ENCODE measurements at regions not wholly inside any gene's neighbourhood (a gene's known extent, or its start where the extent isn't known, plus 50 kb on each side); places are given as distances from the start of the nearest gene placed in this dataset.

GRCh38 chr2:240319221-240319854, 116.1 kb upstream of the GPC1 start:
- no peaks in the 10 kb centered on the region for H3K36me3 ChIP-seq (ENCODE audit: control insufficient read depth in 3 of 3, insufficient read depth in 3 of 3, low read length in 3 of 3)
- no peak overlapping the region for H3K9ac ChIP-seq (ENCODE audit: low read depth in 1 of 3, low read length in 3 of 3)
- H3K27ac ChIP-seq (ENCODE audit: low read depth, low read length): no peak overlapping the region

DNA sequence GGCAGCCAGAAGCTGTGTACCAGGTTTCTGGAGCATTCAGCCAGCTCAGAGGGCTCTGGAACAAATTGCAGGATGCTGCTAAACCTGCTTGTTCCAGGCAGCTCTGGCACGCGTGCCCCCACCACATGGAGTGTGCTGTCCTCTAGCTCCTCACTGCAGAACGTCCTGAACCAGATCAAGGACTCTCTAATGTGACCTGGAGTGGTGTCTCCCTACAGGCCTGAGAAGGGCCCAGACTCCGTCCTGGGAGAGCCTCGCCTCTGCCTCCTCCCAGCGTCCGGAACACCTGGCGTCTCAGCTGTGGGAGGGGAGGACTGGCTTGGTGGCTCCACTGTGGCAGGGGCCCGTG, 115.6 kb upstream of the GPC1 start:
- Histone ChIP-seq H3K36me3 (ENCODE audit: control insufficient read depth in 3 of 3, insufficient read depth in 3 of 3, low read length in 3 of 3) (no peaks in the 10 kb centered on the region), H3K27me3 (ENCODE audit: control insufficient read depth in 3 of 3, insufficient read depth in 3 of 3, low read length in 3 of 3) (peaks cover 0 to 6% (median 6%) of the 10 kb centered on the region in 3 donors), H3K27ac (ENCODE audit: low read depth, low read length) (no peak overlapping the region), H3K9me3 (ENCODE audit: control insufficient read depth in 3 of 3, low read length in 3 of 3) (no peaks in the 10 kb centered on the region), H3K9ac (ENCODE audit: low read depth in 1 of 3, low read length in 3 of 3) (no peak overlapping the region), H3K4me3 (ENCODE audit: low read length in 3 of 3) (no peak overlapping the region), H3K4me1 (ENCODE audit: control insufficient read depth in 3 of 3, insufficient read depth in 3 of 3, low read length in 3 of 3) (peaks cover 0 to 12% (median 7%) of the 10 kb centered on the region in 3 donors)

More at GRCh38 chr2:240319221-240319854, 116.1 kb upstream of the GPC1 start:
- H3K4me3 ChIP-seq (ENCODE audit: low read length in 3 of 3): no peak overlapping the region
- H3K4me1 ChIP-seq (ENCODE audit: control insufficient read depth in 3 of 3, insufficient read depth in 3 of 3, low read length in 3 of 3): peaks cover 0 to 10% (median 7%) of the 10 kb centered on the region in 3 donors
- H3K9me3 ChIP-seq (ENCODE audit: control insufficient read depth in 3 of 3, low read length in 3 of 3): no peaks in the 10 kb centered on the region
- H3K27me3 ChIP-seq (ENCODE audit: control insufficient read depth in 3 of 3, insufficient read depth in 3 of 3, low read length in 3 of 3): peaks cover 0 to 6% (median under 1%) of the 10 kb centered on the region in 3 donors

GRCh38 chr2:240320204-240320993, 115.1 kb upstream of the GPC1 start:
- Histone ChIP-seq H3K9ac (ENCODE audit: low read depth in 1 of 3, low read length in 3 of 3) (no peak overlapping the region), H3K27ac (ENCODE audit: low read depth, low read length) (no peak overlapping the region), H3K27me3 (ENCODE audit: control insufficient read depth in 3 of 3, insufficient read depth in 3 of 3, low read length in 3 of 3) (peaks cover 0 to 7% (median 6%) of the 10 kb centered on the region in 3 donors), H3K4me1 (ENCODE audit: control insufficient read depth in 3 of 3, insufficient read depth in 3 of 3, low read length in 3 of 3) (peaks cover 2 to 17% (median 11%) of the 10 kb centered on the region in 3 donors), H3K4me3 (ENCODE audit: low read length in 3 of 3) (no peak overlapping the region), H3K36me3 (ENCODE audit: control insufficient read depth in 3 of 3, insufficient read depth in 3 of 3, low read length in 3 of 3) (no peaks in the 10 kb centered on the region), H3K9me3 (ENCODE audit: control insufficient read depth in 3 of 3, low read length in 3 of 3) (no peaks in the 10 kb centered on the region)

GRCh38 chr2:240322231-240322955, 113.1 kb upstream of the GPC1 start:
- Histone ChIP-seq H3K9me3 (ENCODE audit: control insufficient read depth in 3 of 3, low read length in 3 of 3) (no peaks in the 10 kb centered on the region), H3K36me3 (ENCODE audit: control insufficient read depth in 3 of 3, insufficient read depth in 3 of 3, low read length in 3 of 3) (no peaks in the 10 kb centered on the region), H3K27ac (ENCODE audit: low read depth, low read length) (no peak overlapping the region), H3K9ac (ENCODE audit: low read depth in 1 of 3, low read length in 3 of 3) (peak overlapping the region in 1 of 3 donors; percentile 16), H3K4me3 (ENCODE audit: low read length in 3 of 3) (no peak overlapping the region), H3K4me1 (ENCODE audit: control insufficient read depth in 3 of 3, insufficient read depth in 3 of 3, low read length in 3 of 3) (peaks cover 6 to 23% (median 18%) of the 10 kb centered on the region in 3 donors), H3K27me3 (ENCODE audit: control insufficient read depth in 3 of 3, insufficient read depth in 3 of 3, low read length in 3 of 3) (peaks cover 0 to 9% (median 6%) of the 10 kb centered on the region in 3 donors)

DNA sequence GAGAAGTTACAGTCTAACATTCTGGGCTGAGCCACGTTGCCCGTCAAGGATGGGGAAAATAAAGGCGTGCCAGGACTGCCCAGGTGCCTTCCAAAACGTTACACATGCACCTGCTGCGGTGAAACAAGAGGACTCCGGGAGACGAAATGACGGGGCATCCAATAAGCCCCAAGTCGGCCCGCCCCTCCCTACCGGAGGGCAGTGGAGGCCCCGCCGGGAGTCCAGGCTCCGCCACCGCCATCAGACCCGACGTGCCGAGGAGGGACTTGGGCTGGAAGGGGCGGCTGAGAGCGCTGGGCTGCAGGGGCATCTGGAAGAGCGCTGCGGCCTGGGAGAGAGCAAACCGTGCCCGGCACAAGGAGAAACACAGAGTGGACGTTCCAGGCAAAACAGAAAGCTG, 112.5 kb upstream of the GPC1 start:
- Histone ChIP-seq H3K27ac (ENCODE audit: low read depth, low read length) (no peak overlapping the region), H3K4me3 (ENCODE audit: low read length in 3 of 3) (no peak overlapping the region), H3K27me3 (ENCODE audit: control insufficient read depth in 3 of 3, insufficient read depth in 3 of 3, low read length in 3 of 3) (peaks cover 0 to 9% (median 6%) of the 10 kb centered on the region in 3 donors), H3K9me3 (ENCODE audit: control insufficient read depth in 3 of 3, low read length in 3 of 3) (no peaks in the 10 kb centered on the region), H3K9ac (ENCODE audit: low read depth in 1 of 3, low read length in 3 of 3) (no peak overlapping the region), H3K36me3 (ENCODE audit: control insufficient read depth in 3 of 3, insufficient read depth in 3 of 3, low read length in 3 of 3) (no peaks in the 10 kb centered on the region), H3K4me1 (ENCODE audit: control insufficient read depth in 3 of 3, insufficient read depth in 3 of 3, low read length in 3 of 3) (peaks cover 6 to 23% (median 18%) of the 10 kb centered on the region in 3 donors)

GRCh38 chr2:240323601-240324291, 111.7 kb upstream of the GPC1 start:
- Histone ChIP-seq H3K27ac (ENCODE audit: low read depth, low read length) (no peak overlapping the region), H3K27me3 (ENCODE audit: control insufficient read depth in 3 of 3, insufficient read depth in 3 of 3, low read length in 3 of 3) (peaks cover 0 to 9% (median 6%) of the 10 kb centered on the region in 3 donors), H3K9me3 (ENCODE audit: control insufficient read depth in 3 of 3, low read length in 3 of 3) (no peaks in the 10 kb centered on the region), H3K4me3 (ENCODE audit: low read length in 3 of 3) (no peak overlapping the region), H3K4me1 (ENCODE audit: control insufficient read depth in 3 of 3, insufficient read depth in 3 of 3, low read length in 3 of 3) (peaks cover 6 to 23% (median 18%) of the 10 kb centered on the region in 3 donors), H3K36me3 (ENCODE audit: control insufficient read depth in 3 of 3, insufficient read depth in 3 of 3, low read length in 3 of 3) (no peaks in the 10 kb centered on the region), H3K9ac (ENCODE audit: low read depth in 1 of 3, low read length in 3 of 3) (no peak overlapping the region)

DNA sequence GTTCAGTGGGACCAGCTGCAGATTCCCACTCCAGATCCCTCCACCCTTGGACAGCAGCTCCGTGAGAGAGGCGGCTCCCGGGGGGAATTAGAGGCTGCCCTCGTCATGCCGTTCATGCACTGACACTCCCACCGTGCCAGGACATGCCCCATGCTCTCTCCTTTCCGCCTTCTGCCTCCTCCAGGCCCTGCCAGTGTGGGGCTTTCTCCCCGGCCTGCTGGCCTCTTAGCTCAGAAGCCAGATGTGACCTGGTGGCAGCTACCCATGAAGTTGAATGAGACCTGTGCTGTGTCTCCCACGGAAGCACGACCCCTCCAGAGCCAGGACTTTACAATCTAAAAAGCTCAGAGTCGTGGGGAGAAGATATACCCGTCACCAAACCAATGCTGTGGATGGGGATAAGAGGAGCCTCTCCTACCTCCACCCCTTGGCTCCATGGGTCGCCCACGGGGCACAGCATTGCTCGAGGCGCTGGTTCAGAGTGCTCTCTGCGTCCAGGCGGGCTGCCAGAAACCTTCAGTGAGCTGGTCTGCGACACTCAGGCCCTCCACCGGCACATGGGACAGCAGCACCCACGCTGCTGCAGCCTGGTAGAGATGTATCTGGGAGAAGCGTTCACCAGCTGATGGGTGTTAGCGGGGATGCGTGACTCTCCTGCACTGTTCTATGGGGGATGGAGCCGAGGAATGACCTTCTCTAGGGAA, 111.0 kb upstream of the GPC1 start:
- H3K9me3 ChIP-seq (ENCODE audit: control insufficient read depth in 3 of 3, low read length in 3 of 3): no peaks in the 10 kb centered on the region
- H3K4me1 ChIP-seq (ENCODE audit: control insufficient read depth in 3 of 3, insufficient read depth in 3 of 3, low read length in 3 of 3): peaks cover 6 to 23% (median 18%) of the 10 kb centered on the region in 3 donors
- no peak overlapping the region for H3K27ac ChIP-seq (ENCODE audit: low read depth, low read length)
- no peaks in the 10 kb centered on the region for H3K36me3 ChIP-seq (ENCODE audit: control insufficient read depth in 3 of 3, insufficient read depth in 3 of 3, low read length in 3 of 3)
- H3K9ac ChIP-seq (ENCODE audit: low read depth in 1 of 3, low read length in 3 of 3): no peak overlapping the region
- H3K27me3 ChIP-seq (ENCODE audit: control insufficient read depth in 3 of 3, insufficient read depth in 3 of 3, low read length in 3 of 3): peaks cover 0 to 9% (median 6%) of the 10 kb centered on the region in 3 donors
- no peak overlapping the region for H3K4me3 ChIP-seq (ENCODE audit: low read length in 3 of 3)

DNA sequence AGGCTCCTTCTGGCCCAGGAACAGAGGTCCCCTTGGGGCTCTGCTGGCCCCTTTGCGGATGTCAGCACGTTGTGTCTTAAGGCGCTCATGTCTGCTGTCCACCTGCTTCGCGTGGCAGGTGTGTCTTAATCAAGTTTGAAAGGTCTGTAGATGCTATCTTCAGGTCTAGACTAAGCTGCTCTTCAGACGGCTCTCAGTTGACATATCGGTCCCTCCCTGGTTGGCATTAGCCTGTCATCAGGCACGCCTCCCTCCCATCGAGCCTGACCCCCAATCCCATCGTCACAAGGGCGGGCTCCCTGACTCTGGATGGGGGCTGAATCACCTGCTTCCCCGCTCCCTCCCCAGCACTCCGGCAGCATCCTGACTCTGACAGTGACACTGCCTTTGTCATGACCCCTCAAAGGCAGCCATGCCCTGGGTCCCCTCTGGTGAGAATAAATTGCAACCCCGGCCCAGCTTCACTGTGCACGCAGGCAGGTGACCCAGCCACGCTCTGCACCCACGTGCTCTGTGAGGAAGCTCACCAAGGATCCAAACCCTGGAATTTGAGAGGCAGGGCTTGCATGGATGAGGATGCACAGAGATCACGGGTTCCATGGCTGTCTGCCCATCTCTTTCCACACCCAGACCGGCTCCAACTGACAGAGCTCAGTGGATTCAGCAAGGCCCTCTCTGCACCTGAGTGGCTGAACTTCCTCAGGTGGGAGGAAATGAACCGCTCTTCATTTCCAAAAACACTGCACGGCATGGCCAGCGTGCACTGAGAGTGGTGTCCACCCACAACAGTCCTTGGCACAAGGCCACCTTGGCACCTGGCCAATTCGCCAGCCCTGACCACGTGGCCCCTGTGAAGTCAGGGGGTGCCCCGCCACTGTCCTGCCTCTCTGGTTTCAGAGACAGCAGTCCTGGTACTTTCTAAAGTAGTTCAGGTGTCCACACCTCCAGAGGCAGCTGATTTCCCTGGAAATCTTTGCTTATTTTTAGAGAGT, 110.2 kb upstream of the GPC1 start:
- H3K9me3 ChIP-seq (ENCODE audit: control insufficient read depth in 3 of 3, low read length in 3 of 3): no peaks in the 10 kb centered on the region
- H3K27me3 ChIP-seq (ENCODE audit: control insufficient read depth in 3 of 3, insufficient read depth in 3 of 3, low read length in 3 of 3): peaks cover 0 to 12% (median 6%) of the 10 kb centered on the region in 3 donors
- H3K4me3 ChIP-seq (ENCODE audit: low read length in 3 of 3): peak overlapping the region in 1 of 3 donors; percentile 6
- no peak overlapping the region for H3K9ac ChIP-seq (ENCODE audit: low read depth in 1 of 3, low read length in 3 of 3)
- no peak overlapping the region for H3K27ac ChIP-seq (ENCODE audit: low read depth, low read length)
- H3K36me3 ChIP-seq (ENCODE audit: control insufficient read depth in 3 of 3, insufficient read depth in 3 of 3, low read length in 3 of 3): no peaks in the 10 kb centered on the region
- peaks cover 6 to 18% (median 18%) of the 10 kb centered on the region in 3 donors for H3K4me1 ChIP-seq (ENCODE audit: control insufficient read depth in 3 of 3, insufficient read depth in 3 of 3, low read length in 3 of 3)
